HL-60 (cell line): ENCODE measurements at regions not wholly inside any gene's neighbourhood (a gene's known extent, or its start where the extent isn't known, plus 50 kb on each side); places are given as distances from the start of the nearest gene placed in this dataset.
A peak's percentile ranks its signal among the peaks of the same experiment; 100 is the strongest.

Source experiments
- DNase-seq, 2 experiments: peaks; one replicate each; pipeline ENCODE4 v3.0.0-alpha.2; 2010 to 2020; ENCODE audit warnings: low read depth in 1 of 2, low spot score in 1 of 2
- H3K27ac ChIP-seq: fragments of 250-450 bp; sonication (Bioruptor Pico); replicated peaks from 2 replicates; pipeline ENCODE4 v1.5.1; 2020; ENCODE audit warnings: mild to moderate bottlenecking, moderate library complexity
- H3K27me3 ChIP-seq: fragments of 250-450 bp; sonication (Bioruptor Pico); 2 replicates; pipeline ENCODE4 v1.5.1; 2021; ENCODE audit warnings: mild to moderate bottlenecking, moderate library complexity; ENCODE audit not compliant: insufficient read depth, poor library complexity, severe bottlenecking
- H3K4me3 ChIP-seq: replicated peaks from 2 replicates; pipeline ENCODE4 v1.5.1; 2011; ENCODE audit warnings: mild to moderate bottlenecking, control low read depth, low read length; ENCODE audit not compliant: insufficient read depth
- GABPA ChIP-seq: IDR thresholded peaks from 2 replicates; pipeline ENCODE4 v1.6.1; 2012; ENCODE audit warnings: low read depth
- POLR2AphosphoS5 ChIP-seq: IDR thresholded peaks from 2 replicates; pipeline ENCODE4 v1.6.1; 2012; ENCODE audit warnings: low read depth
- SPI1 ChIP-seq: IDR thresholded peaks from 2 replicates; pipeline ENCODE4 v1.6.1; 2012; ENCODE audit warnings: low read depth, mild to moderate bottlenecking, borderline replicate concordance
- TF ChIP-seq, protein P1 (sequence below): IDR thresholded peaks from 2 replicates; pipeline ENCODE4 v1.6.1; 2012; ENCODE audit warnings: low read depth; ENCODE audit not compliant: insufficient replicate concordance
- TF ChIP-seq, protein P2 (sequence below): IDR thresholded peaks from one replicate; pipeline ENCODE4 v1.5.1; 2011; ENCODE audit warnings: low read length, control low read depth, inconsistent platforms; ENCODE audit not compliant: insufficient read depth

DNA sequence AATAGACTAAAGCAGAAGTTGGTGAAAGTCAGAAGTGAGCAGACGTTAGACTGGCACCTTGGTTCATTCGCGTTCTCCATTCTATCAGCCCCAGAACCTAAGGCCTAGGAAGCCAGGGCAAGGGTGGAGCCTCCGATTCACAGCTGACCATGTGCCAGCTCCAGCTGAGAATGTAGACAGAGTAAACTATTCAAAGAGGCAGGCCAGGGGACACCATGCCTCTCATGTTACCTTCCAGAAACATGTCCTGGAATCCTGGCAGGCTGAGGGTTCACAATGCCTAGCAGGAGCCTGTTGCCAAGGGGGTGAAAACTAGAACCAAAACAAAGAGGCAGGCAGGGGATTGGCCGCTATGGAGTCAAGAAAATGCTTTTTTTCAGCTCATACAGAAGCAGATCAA, 224.4 kb upstream of the POU2AF2 start:
- Histone ChIP-seq H3K27ac (no peak overlapping the region), H3K27me3 (no peaks in the 10 kb centered on the region), H3K4me3 (no peak overlapping the region)
- no peak for DNase-seq
- TF ChIP-seq, protein P1, sequence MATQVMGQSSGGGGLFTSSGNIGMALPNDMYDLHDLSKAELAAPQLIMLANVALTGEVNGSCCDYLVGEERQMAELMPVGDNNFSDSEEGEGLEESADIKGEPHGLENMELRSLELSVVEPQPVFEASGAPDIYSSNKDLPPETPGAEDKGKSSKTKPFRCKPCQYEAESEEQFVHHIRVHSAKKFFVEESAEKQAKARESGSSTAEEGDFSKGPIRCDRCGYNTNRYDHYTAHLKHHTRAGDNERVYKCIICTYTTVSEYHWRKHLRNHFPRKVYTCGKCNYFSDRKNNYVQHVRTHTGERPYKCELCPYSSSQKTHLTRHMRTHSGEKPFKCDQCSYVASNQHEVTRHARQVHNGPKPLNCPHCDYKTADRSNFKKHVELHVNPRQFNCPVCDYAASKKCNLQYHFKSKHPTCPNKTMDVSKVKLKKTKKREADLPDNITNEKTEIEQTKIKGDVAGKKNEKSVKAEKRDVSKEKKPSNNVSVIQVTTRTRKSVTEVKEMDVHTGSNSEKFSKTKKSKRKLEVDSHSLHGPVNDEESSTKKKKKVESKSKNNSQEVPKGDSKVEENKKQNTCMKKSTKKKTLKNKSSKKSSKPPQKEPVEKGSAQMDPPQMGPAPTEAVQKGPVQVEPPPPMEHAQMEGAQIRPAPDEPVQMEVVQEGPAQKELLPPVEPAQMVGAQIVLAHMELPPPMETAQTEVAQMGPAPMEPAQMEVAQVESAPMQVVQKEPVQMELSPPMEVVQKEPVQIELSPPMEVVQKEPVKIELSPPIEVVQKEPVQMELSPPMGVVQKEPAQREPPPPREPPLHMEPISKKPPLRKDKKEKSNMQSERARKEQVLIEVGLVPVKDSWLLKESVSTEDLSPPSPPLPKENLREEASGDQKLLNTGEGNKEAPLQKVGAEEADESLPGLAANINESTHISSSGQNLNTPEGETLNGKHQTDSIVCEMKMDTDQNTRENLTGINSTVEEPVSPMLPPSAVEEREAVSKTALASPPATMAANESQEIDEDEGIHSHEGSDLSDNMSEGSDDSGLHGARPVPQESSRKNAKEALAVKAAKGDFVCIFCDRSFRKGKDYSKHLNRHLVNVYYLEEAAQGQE = no peak
- TF ChIP-seq GABPA (no peak), POLR2AphosphoS5 (no peak), SPI1 (no peak)
- TF ChIP-seq, protein P2, sequence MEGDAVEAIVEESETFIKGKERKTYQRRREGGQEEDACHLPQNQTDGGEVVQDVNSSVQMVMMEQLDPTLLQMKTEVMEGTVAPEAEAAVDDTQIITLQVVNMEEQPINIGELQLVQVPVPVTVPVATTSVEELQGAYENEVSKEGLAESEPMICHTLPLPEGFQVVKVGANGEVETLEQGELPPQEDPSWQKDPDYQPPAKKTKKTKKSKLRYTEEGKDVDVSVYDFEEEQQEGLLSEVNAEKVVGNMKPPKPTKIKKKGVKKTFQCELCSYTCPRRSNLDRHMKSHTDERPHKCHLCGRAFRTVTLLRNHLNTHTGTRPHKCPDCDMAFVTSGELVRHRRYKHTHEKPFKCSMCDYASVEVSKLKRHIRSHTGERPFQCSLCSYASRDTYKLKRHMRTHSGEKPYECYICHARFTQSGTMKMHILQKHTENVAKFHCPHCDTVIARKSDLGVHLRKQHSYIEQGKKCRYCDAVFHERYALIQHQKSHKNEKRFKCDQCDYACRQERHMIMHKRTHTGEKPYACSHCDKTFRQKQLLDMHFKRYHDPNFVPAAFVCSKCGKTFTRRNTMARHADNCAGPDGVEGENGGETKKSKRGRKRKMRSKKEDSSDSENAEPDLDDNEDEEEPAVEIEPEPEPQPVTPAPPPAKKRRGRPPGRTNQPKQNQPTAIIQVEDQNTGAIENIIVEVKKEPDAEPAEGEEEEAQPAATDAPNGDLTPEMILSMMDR = no peak

DNA sequence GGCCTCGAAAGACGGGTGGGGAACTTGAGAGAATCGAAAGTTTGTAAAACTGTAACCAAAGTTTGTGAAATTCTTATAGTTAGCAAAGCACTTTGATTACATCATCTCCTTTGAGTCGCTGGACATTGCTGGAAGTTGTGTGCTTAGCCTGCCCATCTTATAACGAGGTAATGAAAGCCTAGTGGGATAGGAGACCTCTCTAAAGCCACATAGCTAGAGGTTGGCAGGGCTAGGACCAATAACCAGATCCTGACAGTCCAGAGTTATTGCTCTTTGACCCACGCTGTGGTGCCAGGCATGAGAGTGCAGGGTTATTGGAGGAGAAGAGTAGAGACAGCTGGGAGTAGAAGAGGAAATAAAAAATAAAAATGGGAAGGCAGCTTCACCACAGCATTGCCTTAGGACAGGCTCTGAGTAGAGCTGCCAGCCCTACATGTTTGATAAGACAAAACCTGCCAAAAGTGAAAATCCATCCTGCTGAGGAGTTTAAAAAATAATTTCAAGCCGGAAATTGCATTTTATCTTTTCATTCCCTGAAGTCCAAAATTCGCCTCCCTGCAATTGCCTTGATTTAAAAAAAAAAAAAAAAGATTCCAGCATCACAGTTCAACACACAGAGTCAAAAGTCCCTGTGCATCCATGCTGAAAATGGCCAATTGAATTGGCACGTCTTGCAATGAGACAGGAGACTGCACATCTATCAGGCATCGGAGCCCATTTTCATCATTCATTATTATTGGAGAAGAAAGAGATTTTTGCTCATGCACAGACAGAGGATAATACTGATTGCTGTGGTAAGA, 225.5 kb upstream of the POU2AF2 start:
- Histone ChIP-seq H3K27ac (peak overlapping the region; percentile 26; the same call in 1 of the 2 replicates), H3K27me3 (no peaks in the 10 kb centered on the region), H3K4me3 (no peak overlapping the region)
- DNase-seq = peak; percentile 41 to 48
- TF ChIP-seq SPI1 (peak; percentile 48; the same call in 1 of the 2 replicates), POLR2AphosphoS5 (no peak), GABPA (no peak)

DNA sequence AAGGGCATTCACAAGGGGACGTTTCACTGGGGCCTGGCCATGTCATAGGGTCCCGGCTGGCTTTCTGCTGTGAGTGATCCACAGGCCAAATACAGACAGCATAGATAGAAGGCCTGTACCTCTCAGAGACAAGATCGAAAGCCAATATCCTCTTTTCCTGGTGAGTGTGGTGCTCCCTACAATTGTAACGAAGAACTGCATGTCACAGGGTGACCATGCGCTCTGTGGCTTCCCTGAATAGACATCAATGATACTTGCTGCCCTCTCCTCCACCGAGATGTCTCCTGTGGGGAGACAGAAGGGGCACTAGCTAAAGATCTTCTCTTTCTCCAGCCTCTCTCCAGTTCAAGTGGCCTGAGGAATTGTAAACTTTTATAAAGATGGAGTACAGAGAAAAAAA, 226.1 kb upstream of the POU2AF2 start:
- DNase-seq = peak; percentile 8 to 24
- H3K27ac ChIP-seq = peak overlapping the region; percentile 26
- no peak for TF ChIP-seq GABPA
- TF ChIP-seq POLR2AphosphoS5 = no peak
- TF ChIP-seq, protein P1 = no peak
- H3K4me3 ChIP-seq = no peak overlapping the region
- no peaks in the 10 kb centered on the region for H3K27me3 ChIP-seq

DNA sequence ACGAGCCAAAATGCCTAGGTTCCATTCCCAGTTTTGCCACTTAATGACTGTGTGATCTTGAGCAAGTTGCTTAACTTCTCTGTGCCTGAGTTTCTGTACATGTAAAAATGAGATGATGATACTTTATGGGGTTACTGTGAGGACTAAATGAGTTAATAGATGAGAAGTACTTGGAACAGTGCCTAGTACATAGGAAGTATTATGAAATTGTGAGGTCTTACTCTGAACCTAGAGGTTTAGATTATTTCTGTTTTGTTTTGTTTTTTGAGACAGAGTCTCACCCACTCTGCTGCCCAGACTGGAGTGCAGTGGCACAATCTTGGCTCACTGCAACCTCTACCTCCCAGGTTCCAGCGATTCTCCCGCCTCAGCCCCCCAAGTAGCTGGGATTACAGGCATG, 227.0 kb upstream of the POU2AF2 start:
- no peak overlapping the region for H3K4me3 ChIP-seq
- H3K27me3 ChIP-seq = no peaks in the 10 kb centered on the region
- peak in 1 of 2 experiments; percentile 32 for DNase-seq
- TF ChIP-seq SPI1 (no peak), GABPA (no peak), POLR2AphosphoS5 (no peak)
- TF ChIP-seq, protein P2 = no peak
- TF ChIP-seq, protein P1 = no peak
- H3K27ac ChIP-seq = no peak overlapping the region
